GM21619 (cell line): ENCODE measurements at regions not wholly inside any gene's neighbourhood (a gene's known extent, or its start where the extent isn't known, plus 50 kb on each side); places are given as distances from the start of the nearest gene placed in this dataset.
"Not testable (repeated sequence)": the region's sequence is repeated elsewhere in the genome, so short reads cannot be mapped to it uniquely, and the experiment has no call there.

Source experiments
- ATAC-seq: cut with Tn5 transposase; IDR thresholded peaks from one replicate; pipeline ENCODE4 v1.9.1; 2021; ENCODE audit not compliant: unreplicated experiment

DNA sequence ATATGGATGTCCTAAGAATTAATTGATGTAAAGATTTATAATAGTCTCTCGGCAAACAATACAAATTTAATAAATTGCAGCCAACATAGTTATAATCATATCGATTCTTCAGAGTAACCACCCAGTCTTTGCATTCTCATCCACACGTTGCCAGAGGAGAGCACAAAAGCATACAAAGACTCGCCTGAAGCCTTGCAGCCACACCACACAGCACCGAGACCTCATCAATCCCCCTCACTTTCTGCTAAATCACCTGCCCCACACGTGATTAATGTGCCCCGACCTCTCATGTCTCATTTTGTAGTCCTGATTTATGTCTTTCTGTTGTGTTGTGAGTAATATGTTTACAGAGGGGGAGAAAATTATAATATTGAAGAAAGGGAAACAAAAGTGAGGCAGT, 510.4 kb downstream of the TRIML1 start:
- ATAC-seq, result no peak

DNA sequence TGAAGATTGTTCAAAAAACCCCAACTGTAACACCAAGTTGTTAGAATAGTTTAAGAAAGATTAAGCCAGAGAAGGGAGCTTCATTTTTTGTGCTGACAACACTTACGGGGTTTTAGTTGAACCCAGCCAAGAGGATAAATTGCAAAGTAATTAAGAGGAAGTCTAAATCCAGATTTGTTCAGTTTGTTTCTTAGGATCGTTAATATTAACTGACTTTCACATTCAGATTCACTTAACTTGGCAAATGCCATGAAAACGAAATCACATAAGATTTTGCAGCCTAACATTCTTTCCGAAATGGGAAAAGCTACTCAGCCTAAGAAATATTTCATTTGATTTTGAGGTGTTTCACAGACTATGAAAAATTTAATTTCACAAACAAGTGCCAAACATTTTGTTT, 511.3 kb downstream of the TRIML1 start:
- ATAC-seq, result no peak

- no peak for ATAC-seq
Observed at GRCh38 chr4:188657365-188657764, 518.1 kb downstream of the TRIML1 start.

GRCh38 chr4:188658958-188659522, 519.8 kb downstream of the TRIML1 start:
- ATAC-seq, result no peak

DNA sequence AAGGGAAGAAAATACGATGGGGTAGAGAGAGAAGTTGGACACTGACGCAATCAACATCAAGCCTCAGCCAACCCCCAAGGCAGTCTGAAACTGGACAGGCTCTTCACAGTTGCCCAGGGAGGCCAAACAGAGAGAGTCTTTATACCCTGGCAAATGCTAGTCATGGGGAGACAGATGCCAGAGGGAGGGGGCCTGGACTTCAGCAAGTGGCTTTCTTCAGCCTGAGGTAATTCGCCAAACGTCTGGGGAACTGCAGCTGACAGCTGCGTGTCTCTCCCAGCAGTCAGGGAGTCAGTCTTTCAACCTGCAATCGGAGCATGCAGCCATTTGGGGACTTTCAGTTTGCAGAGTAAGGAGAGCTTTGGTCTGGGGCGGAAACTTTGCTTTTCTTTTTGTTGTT, 521.6 kb downstream of the TRIML1 start:
- ATAC-seq, result no peak

DNA sequence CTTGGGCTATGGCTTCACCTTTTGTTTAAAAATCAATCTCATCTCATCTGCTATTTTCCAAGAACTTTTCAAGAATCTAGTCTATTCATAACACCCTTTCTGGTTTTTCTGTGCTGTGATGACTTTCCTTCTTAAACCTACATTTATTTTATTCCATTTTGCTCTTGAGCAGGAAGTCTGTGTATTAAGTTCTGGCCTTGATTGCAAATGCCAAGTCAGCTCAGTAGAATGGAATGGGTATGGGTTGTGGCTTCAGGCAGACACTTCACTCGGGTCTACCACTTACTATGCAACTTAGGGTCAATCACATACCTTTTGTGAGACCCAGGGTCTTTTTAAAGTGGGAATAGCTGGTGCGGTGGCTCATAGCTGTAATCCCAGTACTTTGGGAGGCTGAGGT, 522.3 kb downstream of the TRIML1 start:
- ATAC-seq, result no peak

DNA sequence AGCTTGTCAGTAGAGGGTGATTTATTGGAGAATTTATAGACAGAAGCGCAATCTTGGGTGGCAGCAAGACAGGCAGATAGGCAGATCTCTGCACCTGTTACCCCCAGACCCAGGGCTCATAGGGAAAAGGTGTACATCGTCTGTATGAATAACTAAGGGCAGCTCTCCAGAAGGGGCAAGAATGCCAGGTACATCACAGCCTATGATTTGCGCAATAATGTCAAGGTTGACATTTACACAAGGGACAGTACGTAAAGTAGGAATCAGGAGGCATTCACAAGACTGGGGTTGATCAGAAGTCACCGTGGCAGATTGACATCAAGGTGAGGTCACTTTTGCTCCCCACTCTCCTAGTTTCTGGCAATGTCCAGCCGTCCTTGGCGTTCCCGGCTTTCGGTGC, 524.1 kb downstream of the TRIML1 start:
- no peak for ATAC-seq

DNA sequence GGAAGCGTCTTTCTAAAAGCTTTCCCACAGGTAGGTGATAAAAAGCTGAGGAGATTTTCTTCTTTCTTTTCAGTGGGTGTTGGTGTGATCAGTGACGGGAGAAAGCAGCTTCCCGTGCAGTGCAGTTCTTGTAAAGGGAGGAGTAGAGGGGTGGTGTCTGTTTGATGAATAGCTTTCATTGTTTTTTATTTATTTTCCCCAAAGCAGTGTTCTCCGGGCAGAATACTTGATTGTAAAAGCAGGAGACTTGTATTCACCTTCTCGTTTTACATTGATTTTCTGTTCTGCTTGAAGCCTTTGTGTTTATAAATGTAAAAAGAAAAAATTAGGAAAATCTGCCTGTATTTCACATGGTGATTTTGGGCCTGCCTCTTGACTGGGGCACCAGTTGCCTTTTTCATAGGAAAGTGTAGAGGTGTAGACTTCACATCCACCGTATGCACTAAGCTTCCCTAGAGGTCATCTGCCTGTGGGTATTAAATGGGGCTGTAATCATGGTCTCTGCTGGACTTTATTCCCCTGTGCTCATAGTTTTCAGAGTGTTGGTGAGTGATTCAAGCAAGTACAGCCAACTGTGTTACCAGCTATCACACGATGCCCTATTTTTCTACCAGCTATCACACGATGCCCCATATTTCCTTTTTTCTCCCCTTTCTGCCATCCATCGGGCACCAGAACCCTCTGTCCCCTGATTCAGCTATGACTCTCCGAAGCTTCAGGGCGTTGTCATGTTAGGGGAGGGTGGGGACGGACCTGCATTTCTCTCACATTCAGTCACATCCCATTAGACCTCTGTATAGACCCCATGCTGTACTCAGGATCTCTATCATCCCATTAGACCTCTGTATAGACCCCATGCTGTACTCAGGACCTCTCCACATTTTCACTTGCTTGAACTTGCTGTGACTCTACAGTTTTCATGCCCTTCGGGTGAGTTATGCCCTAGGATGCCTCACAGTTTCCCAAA, 526.5 kb downstream of the TRIML1 start:
- no peak for ATAC-seq

DNA sequence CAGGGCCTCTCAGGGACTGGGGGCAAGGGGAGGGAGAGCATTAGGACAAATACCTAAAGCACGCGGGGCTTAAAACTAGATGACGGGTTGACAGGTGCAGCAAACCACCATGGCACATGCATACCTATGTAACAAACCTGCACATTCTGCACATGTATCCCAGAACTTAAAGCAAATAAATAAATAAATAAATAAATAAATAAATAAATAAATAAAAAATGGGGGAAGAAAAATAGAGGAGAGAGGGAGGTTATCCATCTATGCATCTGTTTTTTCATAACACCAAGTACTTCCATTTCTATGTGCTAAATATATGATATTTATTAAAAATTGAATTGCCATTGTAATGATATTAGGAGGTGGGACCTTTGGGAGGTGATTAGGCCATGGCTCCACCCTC, 539.5 kb downstream of the TRIML1 start:
- ATAC-seq, result not testable (repeated sequence)

GRCh38 chr4:188680004-188680666, 540.9 kb downstream of the TRIML1 start:
- ATAC-seq, result no peak

- no peak for ATAC-seq
Observed at GRCh38 chr4:188680667-188681063, 541.4 kb downstream of the TRIML1 start.

DNA sequence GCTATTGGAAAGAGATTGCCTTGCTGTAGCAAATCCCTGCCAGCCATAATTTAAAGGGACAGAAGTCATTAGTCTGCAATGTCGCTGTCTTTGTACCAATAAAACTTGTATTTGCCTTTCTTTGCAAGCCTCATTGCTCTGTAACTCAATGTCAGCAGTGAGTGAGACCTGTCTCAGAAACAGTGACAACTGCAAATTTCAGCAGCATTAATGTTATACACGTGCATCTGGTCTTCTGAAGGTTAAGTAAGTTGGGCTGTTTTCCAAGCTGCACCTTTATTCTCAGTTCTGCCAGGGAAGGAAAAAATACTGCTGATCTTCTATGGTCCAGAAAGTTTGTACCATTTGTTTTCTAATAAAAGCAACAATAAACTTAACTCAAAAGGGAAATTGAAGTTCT, 543.1 kb downstream of the TRIML1 start:
- ATAC-seq, result no peak

DNA sequence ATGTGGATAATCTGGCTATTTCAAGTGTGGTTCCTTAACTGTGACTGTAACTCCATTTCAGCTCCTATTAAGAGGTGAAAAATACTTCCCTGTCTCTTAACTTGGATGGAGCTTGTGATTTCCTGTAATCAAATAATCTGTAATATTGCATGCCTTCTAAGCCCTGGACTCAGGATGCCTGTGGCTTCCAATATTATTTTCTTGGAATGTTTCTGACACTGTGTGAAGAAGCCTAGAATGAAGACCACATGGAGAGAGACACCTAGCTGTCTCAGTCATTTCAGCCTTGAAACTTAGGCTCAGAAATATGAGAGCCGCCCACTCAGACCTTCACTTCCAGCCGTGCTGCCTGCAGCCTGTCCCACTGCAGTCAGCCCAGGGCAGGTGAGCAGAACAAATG, 544.3 kb downstream of the TRIML1 start:
- no peak for ATAC-seq

DNA sequence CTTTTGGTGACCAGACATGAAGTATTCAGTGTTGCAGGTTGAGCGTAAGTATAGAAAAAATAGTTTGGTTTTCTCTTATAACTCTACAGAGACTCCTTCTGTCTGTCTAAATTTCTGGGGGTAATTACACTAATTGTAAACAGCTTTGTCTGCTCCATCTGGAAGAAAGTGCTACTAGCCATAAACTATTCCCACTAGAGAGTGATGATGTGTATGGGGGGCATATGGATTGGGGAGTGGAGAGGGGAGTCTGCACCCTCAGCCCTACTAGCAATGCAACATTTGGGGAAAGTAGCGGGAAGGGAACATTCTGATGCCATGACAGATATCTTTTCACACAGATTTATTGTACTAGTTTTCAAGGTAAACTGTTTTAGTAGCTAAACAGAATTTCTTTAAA, 549.7 kb downstream of the TRIML1 start:
- no peak for ATAC-seq

- no peak for ATAC-seq
Observed at GRCh38 chr4:188691811-188692210, 552.6 kb downstream of the TRIML1 start.

DNA sequence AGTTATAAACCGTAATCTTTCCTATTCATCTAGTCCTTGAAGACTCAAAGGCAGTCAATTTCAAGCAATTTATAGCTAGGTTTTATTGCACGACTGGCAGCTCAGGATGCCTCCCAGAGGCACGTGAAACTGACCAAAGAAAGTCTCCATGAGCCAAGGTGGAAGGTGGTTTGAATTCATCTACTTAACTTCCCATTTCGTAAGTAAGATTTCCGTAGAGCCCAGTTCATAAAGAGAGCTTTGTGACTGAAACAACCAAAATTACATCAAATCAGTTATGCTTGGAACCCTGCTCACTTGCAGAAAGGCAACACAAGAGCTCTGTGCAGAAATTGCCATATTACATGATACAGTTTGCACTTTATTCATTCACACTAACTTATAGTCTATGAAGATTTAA, 556.0 kb downstream of the TRIML1 start:
- no peak for ATAC-seq

DNA sequence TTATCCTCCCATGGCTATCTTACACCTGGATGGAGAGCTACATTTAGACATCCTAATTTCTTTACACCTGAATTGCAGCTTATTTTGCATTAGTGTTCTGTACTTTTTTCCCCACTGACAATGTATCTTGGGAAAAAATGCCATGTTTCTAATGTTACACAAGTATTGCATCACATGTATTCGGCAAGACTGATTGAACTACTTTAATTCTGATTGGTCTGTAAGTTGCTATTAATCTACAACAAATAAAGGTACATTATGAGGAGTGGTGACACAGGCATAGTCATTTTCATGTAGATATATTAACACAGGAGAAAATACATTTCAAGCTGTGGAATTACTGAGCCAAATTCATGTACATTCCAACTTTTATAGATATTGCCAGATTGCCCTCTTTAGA, 558.0 kb downstream of the TRIML1 start:
- no peak for ATAC-seq

- no peak for ATAC-seq
Observed at GRCh38 chr4:188701952-188702351, 562.7 kb downstream of the TRIML1 start.

DNA sequence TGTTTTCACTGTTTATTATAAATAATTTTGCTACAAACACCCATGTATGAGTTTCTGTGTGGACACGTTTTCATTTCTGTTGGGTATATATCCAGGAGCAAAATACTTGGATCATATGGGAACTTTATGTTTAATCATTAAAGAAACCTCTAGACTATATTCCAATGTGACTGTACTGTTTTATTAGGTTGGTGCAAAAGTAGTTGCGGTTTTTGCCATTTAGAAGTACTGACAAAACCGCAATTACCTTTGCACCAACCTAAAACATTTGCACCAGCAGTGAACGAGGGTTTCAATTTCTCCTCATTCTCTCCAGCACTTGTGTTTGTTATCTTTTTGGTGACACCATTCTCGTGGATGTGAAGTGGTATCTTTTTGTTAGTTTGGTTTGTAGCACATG, 565.0 kb downstream of the TRIML1 start:
- no peak for ATAC-seq

DNA sequence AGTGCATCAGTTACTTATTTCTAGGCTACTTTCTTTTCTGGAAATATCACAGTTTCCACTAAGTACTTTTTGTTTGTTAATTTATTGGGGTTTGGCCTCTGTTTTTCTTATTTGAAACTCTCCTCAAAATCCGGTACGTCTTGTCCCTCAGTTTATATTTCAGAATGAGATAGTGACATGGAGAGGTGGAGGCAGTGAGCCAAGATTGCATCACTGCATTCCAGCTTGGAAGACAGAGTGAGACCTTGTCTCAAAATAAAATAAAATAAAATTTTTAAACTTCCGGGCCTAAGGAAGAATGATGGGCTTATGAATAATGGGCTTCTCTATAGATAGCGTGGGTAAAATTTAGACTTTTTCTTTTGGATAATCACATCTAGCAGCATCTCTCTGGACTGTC, 567.8 kb downstream of the TRIML1 start:
- ATAC-seq, result no peak

DNA sequence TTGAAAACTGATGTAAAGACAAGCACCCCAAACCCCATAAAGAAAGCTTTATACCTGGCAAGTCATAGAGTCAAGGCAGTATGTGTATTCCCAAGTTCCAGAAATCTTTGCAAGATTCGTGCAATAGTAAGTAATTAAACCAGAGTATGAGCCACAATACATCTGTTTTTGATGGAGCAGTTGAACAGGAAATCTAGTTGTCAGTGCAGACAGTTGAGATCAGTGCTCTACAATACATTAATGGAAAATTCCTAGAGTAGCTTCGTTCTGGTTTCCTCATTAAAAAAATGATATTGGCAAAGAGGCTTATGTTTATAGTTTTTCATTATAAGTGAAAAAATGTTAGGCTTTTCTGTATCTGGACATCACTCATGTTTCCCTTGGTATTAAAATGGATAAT, 575.3 kb downstream of the TRIML1 start:
- ATAC-seq, result no peak

DNA sequence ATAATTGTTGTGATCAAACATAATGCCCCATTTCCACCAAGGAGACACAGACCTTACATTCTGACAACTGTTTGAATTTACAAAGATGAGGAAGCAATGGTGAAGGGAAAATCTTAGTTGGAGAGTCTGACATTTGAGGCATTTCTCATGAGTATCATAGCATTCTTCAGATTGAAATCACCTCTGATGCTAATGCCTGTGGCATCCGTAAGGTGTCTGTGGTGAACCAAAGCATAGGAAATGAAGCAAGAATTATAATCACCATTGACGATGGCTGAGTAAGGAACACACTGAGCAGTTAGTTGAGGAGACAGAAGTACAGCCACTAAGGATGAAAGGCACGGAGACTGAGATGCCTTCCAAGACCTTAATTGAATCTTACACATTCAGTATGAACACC, 575.7 kb downstream of the TRIML1 start:
- ATAC-seq, result no peak
